Esophagus squamous epithelium (tissue), 5 donors: ENCODE measurements at regions not wholly inside any gene's neighbourhood (a gene's known extent, or its start where the extent isn't known, plus 50 kb on each side); places are given as distances from the start of the nearest gene placed in this dataset.

Source experiments
- DNase-seq: peaks from one replicate; lab custom pipeline; 2025; lab: John Stamatoyannopoulos, UW
- H3K27ac ChIP-seq, 4 donors: fragments of 200-600 bp; sonication (generic); one replicate each; pipeline ENCODE4 v1.5.1; 2016 to 2019; ENCODE audit warnings: mild to moderate bottlenecking in 1 of 4
- H3K27me3 ChIP-seq, 4 donors: fragments of 200-600 bp; sonication (generic); 1 replicate in 3 of 4; 2 replicates in 1 of 4; pipeline versions ENCODE4 v1.5.1 to v1.6.0; 2017 to 2021; ENCODE audit warnings: antibody characterized with exemption in 1 of 4
- H3K36me3 ChIP-seq, 3 donors: fragments of 200-600 bp; sonication (generic); one replicate each; pipeline ENCODE4 v1.5.1; 2016 to 2019
- H3K4me1 ChIP-seq, 3 donors: fragments of 200-600 bp; sonication (generic); one replicate each; pipeline ENCODE4 v1.5.1; 2017 to 2019
- H3K4me3 ChIP-seq, 4 donors: fragments of 200-600 bp; sonication (generic); 1 replicate in 3 of 4; 2 replicates in 1 of 4; pipeline ENCODE4 v1.5.1; 2016 to 2019; ENCODE audit warnings: mild to moderate bottlenecking in 2 of 4, moderate library complexity in 1 of 4
- H3K9me3 ChIP-seq, 3 donors: fragments of 200-600 bp; sonication (generic); one replicate each; pipeline ENCODE4 v1.5.1; 2016 to 2019
- CTCF ChIP-seq, 6 experiments: fragments of 450-650 bp in 4 of 6; fragments of 200-600 bp in 2 of 6; sonication (generic) in 2 of 6; IDR thresholded peaks; one replicate each; pipeline ENCODE4 v1.5.1; 2016 to 2019; ENCODE audit warnings: antibody characterized with exemption in 6 of 6, mild to moderate bottlenecking in 4 of 6, moderate library complexity in 4 of 6
- POLR2A ChIP-seq, 4 donors: fragments of 450-650 bp; IDR thresholded peaks; one replicate each; pipeline ENCODE4 v1.6.1; 2017; ENCODE audit warnings: antibody characterized with exemption in 4 of 4, mild to moderate bottlenecking in 4 of 4, moderate library complexity in 3 of 4
- WGBS, 2 donors: methylation state at CpG; one replicate each; pipeline ENCODE4 v1.1.5; 2018; 5-methylcytosine and 5-hydroxymethylcytosine counted together
- intact Hi-C: fragments of 100-400 bp; cut with DNase I; formaldehyde crosslinking; loops from one replicate; pipeline ENCODE4 v1.15.0; 2022
- donor health status: DM: yes; HTN: yes; CAD: no.

GRCh38 chr10:21100871-21101514, 203.9 kb upstream of the NEBL start:
- Histone ChIP-seq H3K36me3 (no peaks in the 10 kb centered on the region), H3K9me3 (peaks cover 0 to 6% (median 0%) of the 10 kb centered on the region in 3 donors), H3K4me1 (no peaks in the 10 kb centered on the region), H3K27me3 (no peaks in the 10 kb centered on the region), H3K27ac (peak overlapping the region in 1 of 4 donors; percentile 49), H3K4me3 (no peak overlapping the region)
- intact Hi-C loops = no loop called here
- WGBS, 2 donors = 46 to 49% methylated on average over 7 of the region's 7 CpGs
- TF ChIP-seq POLR2A (IDR thresholded peaks at IDR 0.05) (no peak), CTCF (IDR thresholded peaks at IDR 0.05) (no peak)
- DNase-seq = no peak

GRCh38 chr10:21100190-21100589, 203.1 kb upstream of the NEBL start:
- DNase-seq = no peak
- H3K27ac ChIP-seq = peak overlapping the region in 1 of 4 donors; percentile 6

GRCh38 chr10:21099291-21100062, 202.4 kb upstream of the NEBL start:
- 67 to 68% methylated on average over 6 of the region's 6 CpGs for WGBS, 2 donors
- Histone ChIP-seq H3K9me3 (no peaks in the 10 kb centered on the region), H3K27ac (no peak overlapping the region), H3K36me3 (no peaks in the 10 kb centered on the region), H3K27me3 (no peaks in the 10 kb centered on the region), H3K4me1 (no peaks in the 10 kb centered on the region), H3K4me3 (no peak overlapping the region)
- DNase-seq = no peak
- TF ChIP-seq POLR2A (IDR thresholded peaks at IDR 0.05) = no peak
- intact Hi-C loops = no loop called here

More at GRCh38 chr10:21100190-21100589, 203.1 kb upstream of the NEBL start:
- Histone ChIP-seq H3K4me3 (no peak overlapping the region), H3K27me3 (no peaks in the 10 kb centered on the region), H3K36me3 (no peaks in the 10 kb centered on the region), H3K4me1 (no peaks in the 10 kb centered on the region), H3K9me3 (peaks cover 0 to 2% (median 0%) of the 10 kb centered on the region in 3 donors)
- intact Hi-C loops = no loop called here
- 57 to 75% methylated on average over 12 of the region's 12 CpGs for WGBS, 2 donors
- no peak for TF ChIP-seq CTCF (IDR thresholded peaks at IDR 0.05)
- no peak for TF ChIP-seq POLR2A (IDR thresholded peaks at IDR 0.05)

- Histone ChIP-seq H3K4me3 (no peak overlapping the region), H3K4me1 (no peaks in the 10 kb centered on the region), H3K36me3 (no peaks in the 10 kb centered on the region), H3K27ac (no peak overlapping the region), H3K9me3 (no peaks in the 10 kb centered on the region), H3K27me3 (no peaks in the 10 kb centered on the region)
- 87 to 89% methylated on average over 5 of the region's 5 CpGs for WGBS, 2 donors
- TF ChIP-seq CTCF (IDR thresholded peaks at IDR 0.05) (no peak), POLR2A (IDR thresholded peaks at IDR 0.05) (no peak)
- no peak for DNase-seq
- intact Hi-C loops = no loop called here
These were observed 200.8 kb upstream of the NEBL start for GRCh38 chr10:21097926-21098355.

GRCh38 chr10:21095494-21096055, 198.5 kb upstream of the NEBL start:
- Histone ChIP-seq H3K36me3 (no peaks in the 10 kb centered on the region), H3K27me3 (no peaks in the 10 kb centered on the region), H3K27ac (no peak overlapping the region), H3K4me3 (no peak overlapping the region), H3K9me3 (no peaks in the 10 kb centered on the region), H3K4me1 (no peaks in the 10 kb centered on the region)
- intact Hi-C loops = no loop called here
- TF ChIP-seq CTCF (IDR thresholded peaks at IDR 0.05) = no peak
- TF ChIP-seq POLR2A (IDR thresholded peaks at IDR 0.05) = no peak
- DNase-seq = no peak
- WGBS, 2 donors = 70 to 79% methylated on average over 3 of the region's 3 CpGs
